Loucy (cell line): ENCODE measurements at regions not wholly inside any gene's neighbourhood (a gene's known extent, or its start where the extent isn't known, plus 50 kb on each side); places are given as distances from the start of the nearest gene placed in this dataset.

Source experiments
- H2AFZ ChIP-seq: fragments of 200-600 bp; sonication (generic); 2 replicates; pipeline ENCODE4 v1.6.0; 2016; ENCODE audit warnings: antibody characterized with exemption, mild to moderate bottlenecking, low read length, moderate library complexity
- H3F3A ChIP-seq: fragments of 200-600 bp; 2 replicates; pipeline ENCODE4 v1.6.0; 2016; ENCODE audit warnings: antibody characterized with exemption, low read depth, mild to moderate bottlenecking
- H3K27me3 ChIP-seq: fragments of 200-600 bp; sonication (generic); 2 replicates; pipeline ENCODE4 v1.6.1; 2014; ENCODE audit warnings: low read length, mild to moderate bottlenecking; ENCODE audit not compliant: insufficient read depth, poor library complexity, severe bottlenecking
- H3K36me3 ChIP-seq: fragments of 200-600 bp; sonication (generic); 2 replicates; pipeline ENCODE4 v1.6.1; 2016; ENCODE audit warnings: low read length; ENCODE audit not compliant: insufficient read depth
- H3K4me1 ChIP-seq: fragments of 200-600 bp; sonication (generic); 2 replicates; pipeline ENCODE4 v1.5.1; 2014; ENCODE audit warnings: low read length, mild to moderate bottlenecking; ENCODE audit not compliant: insufficient read depth, poor library complexity, severe bottlenecking
- H3K4me2 ChIP-seq: fragments of 200-600 bp; sonication (generic); 2 replicates; pipeline ENCODE4 v1.6.0; 2014; ENCODE audit warnings: antibody characterized with exemption, low read length, low read depth, mild to moderate bottlenecking; ENCODE audit not compliant: poor library complexity, severe bottlenecking
- H3K4me3 ChIP-seq: fragments of 200-600 bp; sonication (generic); 2 replicates; pipeline ENCODE4 v1.5.1; 2014; ENCODE audit warnings: low read length, mild to moderate bottlenecking, mixed read lengths; ENCODE audit not compliant: poor library complexity, severe bottlenecking
- H3K79me2 ChIP-seq: fragments of 200-600 bp; sonication (generic); 2 replicates; pipeline ENCODE4 v1.6.1; 2014; ENCODE audit warnings: low read length; ENCODE audit not compliant: insufficient read depth
- H3K9ac ChIP-seq: fragments of 200-600 bp; sonication (generic); 2 replicates; pipeline ENCODE4 v1.6.0; 2014; ENCODE audit warnings: mild to moderate bottlenecking, low read depth, low read length, moderate library complexity; ENCODE audit not compliant: poor library complexity, severe bottlenecking
- H3K9me2 ChIP-seq: fragments of 200-600 bp; sonication (generic); replicated peaks from 2 replicates; pipeline ENCODE4 v1.6.1; 2016; ENCODE audit warnings: low read depth, low read length, mixed read lengths
- H3K9me3 ChIP-seq: fragments of 200-600 bp; sonication (generic); 2 replicates; pipeline ENCODE4 v1.6.1; 2014; ENCODE audit warnings: mild to moderate bottlenecking, antibody characterized with exemption, low read length, low read depth; ENCODE audit not compliant: insufficient read depth
- H4K20me1 ChIP-seq: fragments of 200-600 bp; sonication (generic); 2 replicates; pipeline ENCODE4 v1.6.0; 2014; ENCODE audit warnings: antibody characterized with exemption, low read length, mild to moderate bottlenecking; ENCODE audit not compliant: insufficient read depth, poor library complexity, severe bottlenecking
- CTCF ChIP-seq: fragments of 200-600 bp; sonication (generic); conservative IDR thresholded peaks from 2 replicates; pipeline ENCODE4 v1.5.1; 2014; ENCODE audit warnings: mild to moderate bottlenecking, antibody characterized with exemption, low read length
- EZH2phosphoT487 ChIP-seq: fragments of 200-600 bp; IDR thresholded peaks from 2 replicates; pipeline ENCODE4 v1.6.1; 2018; ENCODE audit warnings: antibody characterized with exemption, mild to moderate bottlenecking, moderate library complexity, borderline replicate concordance

- no peaks in the 10 kb centered on the region for H3K79me2 ChIP-seq
- H3K27me3 ChIP-seq: no peaks in the 10 kb centered on the region
- no peaks in the 10 kb centered on the region for H3F3A ChIP-seq
- H3K9me2 ChIP-seq: no peaks in the 10 kb centered on the region
- H3K4me3 ChIP-seq: no peak overlapping the region
- peak overlapping the region; percentile 71 for H2AFZ ChIP-seq
- H3K4me1 ChIP-seq: peaks cover 8% of the 10 kb centered on the region
- H3K4me2 ChIP-seq: peak overlapping the region; percentile 15
- H3K36me3 ChIP-seq: no peaks in the 10 kb centered on the region
- TF ChIP-seq EZH2phosphoT487: no peak
- TF ChIP-seq CTCF: peak; percentile 66
- no peak overlapping the region for H3K9ac ChIP-seq
- no peaks in the 10 kb centered on the region for H3K9me3 ChIP-seq
- no peaks in the 10 kb centered on the region for H4K20me1 ChIP-seq
Observed at GRCh38 chr14:66395300-66395699, 90.9 kb upstream of the CCDC196 start.

GRCh38 chr14:66396164-66396563 is 90.0 kb upstream of the CCDC196 start:
- Histone ChIP-seq H3K4me3 (no peak overlapping the region), H3K9me2 (no peaks in the 10 kb centered on the region)
- TF ChIP-seq EZH2phosphoT487 (no peak), CTCF (no peak)

GRCh38 chr14:66398437-66398836 is 87.7 kb upstream of the CCDC196 start:
- TF ChIP-seq EZH2phosphoT487 (no peak), CTCF (no peak)
- no peak overlapping the region for H3K4me2 ChIP-seq

More at GRCh38 chr14:66396164-66396563, 90.0 kb upstream of the CCDC196 start:
- no peaks in the 10 kb centered on the region for H3K79me2 ChIP-seq
- H3K36me3 ChIP-seq: no peaks in the 10 kb centered on the region
- no peak overlapping the region for H2AFZ ChIP-seq
- H4K20me1 ChIP-seq: no peaks in the 10 kb centered on the region
- no peaks in the 10 kb centered on the region for H3K27me3 ChIP-seq
- H3K9me3 ChIP-seq: no peaks in the 10 kb centered on the region
- H3K4me1 ChIP-seq: peaks cover 8% of the 10 kb centered on the region
- no peak overlapping the region for H3K4me2 ChIP-seq
- no peaks in the 10 kb centered on the region for H3F3A ChIP-seq
- no peak overlapping the region for H3K9ac ChIP-seq

More at GRCh38 chr14:66398437-66398836, 87.7 kb upstream of the CCDC196 start:
- no peaks in the 10 kb centered on the region for H3K9me3 ChIP-seq
- no peak overlapping the region for H3K9ac ChIP-seq
- no peaks in the 10 kb centered on the region for H3K9me2 ChIP-seq
- no peaks in the 10 kb centered on the region for H3K36me3 ChIP-seq
- no peaks in the 10 kb centered on the region for H3F3A ChIP-seq
- no peaks in the 10 kb centered on the region for H4K20me1 ChIP-seq
- H3K79me2 ChIP-seq: no peaks in the 10 kb centered on the region
- peaks cover 13% of the 10 kb centered on the region for H3K4me1 ChIP-seq
- H3K27me3 ChIP-seq: no peaks in the 10 kb centered on the region
- no peak overlapping the region for H3K4me3 ChIP-seq
- no peak overlapping the region for H2AFZ ChIP-seq
